ENCODE measurements at regions not wholly inside any gene's neighbourhood (a gene's known extent, or its start where the extent isn't known, plus 50 kb on each side); places are given as distances from the start of the nearest gene placed in this dataset.

GRCh38 chr16:9251026-9251425, 159.6 kb downstream of the HAPSTR1 start:
- no peak for DNase-seq (ENCODE audit: low read depth)

- no peak for DNase-seq (ENCODE audit: low read depth)
Measured at GRCh38 chr16:9254863-9255262, 163.4 kb downstream of the HAPSTR1 start.

GRCh38 chr16:9256196-9256595, 164.8 kb downstream of the HAPSTR1 start:
- DNase-seq (ENCODE audit: low read depth), result peak; percentile 25

GRCh38 chr16:9257843-9258242, 166.4 kb downstream of the HAPSTR1 start:
- DNase-seq (ENCODE audit: low read depth), result no peak

- DNase-seq (ENCODE audit: low read depth), result peak; percentile 17
Measured at GRCh38 chr16:9258423-9259051, 167.1 kb downstream of the HAPSTR1 start.

GRCh38 chr16:9259914-9260608, 168.6 kb downstream of the HAPSTR1 start:
- DNase-seq (ENCODE audit: low read depth), result no peak

GRCh38 chr16:9260666-9261065, 169.2 kb downstream of the HAPSTR1 start:
- no peak for DNase-seq (ENCODE audit: low read depth)

GRCh38 chr16:9261376-9261775, 169.9 kb downstream of the HAPSTR1 start:
- DNase-seq (ENCODE audit: low read depth), result peak; percentile 12

GRCh38 chr16:9262941-9263715, 171.7 kb downstream of the HAPSTR1 start:
- DNase-seq (ENCODE audit: low read depth), result no peak

- DNase-seq (ENCODE audit: low read depth), result no peak
Measured at GRCh38 chr16:9264067-9264466, 172.6 kb downstream of the HAPSTR1 start.

- DNase-seq (ENCODE audit: low read depth), result no peak
Measured at GRCh38 chr16:9268446-9268845, 177.0 kb downstream of the HAPSTR1 start.

GRCh38 chr16:9270424-9270823, 179.0 kb downstream of the HAPSTR1 start:
- DNase-seq (ENCODE audit: low read depth), result no peak

GRCh38 chr16:9270941-9271340, 179.5 kb downstream of the HAPSTR1 start:
- no peak for DNase-seq (ENCODE audit: low read depth)

- DNase-seq (ENCODE audit: low read depth), result no peak
Measured at GRCh38 chr16:9271841-9272240, 180.4 kb downstream of the HAPSTR1 start.

GRCh38 chr16:9275377-9275776, 183.9 kb downstream of the HAPSTR1 start:
- peak; percentile 11 for DNase-seq (ENCODE audit: low read depth)

- no peak for DNase-seq (ENCODE audit: low read depth)
Measured at GRCh38 chr16:9275816-9276354, 184.4 kb downstream of the HAPSTR1 start.

GRCh38 chr16:9279291-9280068, 188.0 kb downstream of the HAPSTR1 start:
- no peak for DNase-seq (ENCODE audit: low read depth)

GRCh38 chr16:9280069-9280466, 188.6 kb downstream of the HAPSTR1 start:
- no peak for DNase-seq (ENCODE audit: low read depth)

- no peak for DNase-seq (ENCODE audit: low read depth)
Measured at GRCh38 chr16:9286930-9287329, 195.5 kb downstream of the HAPSTR1 start.

- DNase-seq (ENCODE audit: low read depth), result no peak
Measured at GRCh38 chr16:9296271-9296590, 204.8 kb downstream of the HAPSTR1 start.

- DNase-seq (ENCODE audit: low read depth), result peak; percentile 9
Measured at GRCh38 chr16:9297437-9298113, 206.1 kb downstream of the HAPSTR1 start.

Measured in M059J (cell line).